DOHH2 (cell line): ENCODE measurements at regions not wholly inside any gene's neighbourhood (a gene's known extent, or its start where the extent isn't known, plus 50 kb on each side); places are given as distances from the start of the nearest gene placed in this dataset.

Source experiments
- EZH2phosphoT487 ChIP-seq: fragments of 200-600 bp; sonication (generic); IDR thresholded peaks from 2 replicates; pipeline ENCODE4 v1.6.1; 2017; ENCODE audit warnings: borderline replicate concordance, mild to moderate bottlenecking, antibody characterized with exemption, low read length, moderate library complexity, mixed read lengths
- TF ChIP-seq, protein P1 (sequence below): fragments of 200-600 bp; sonication (generic); IDR thresholded peaks from one replicate; pipeline ENCODE4 v1.5.1; 2014; ENCODE audit warnings: antibody characterized with exemption, mild to moderate bottlenecking, low read depth, low read length; ENCODE audit not compliant: poor library complexity, severe bottlenecking

DNA sequence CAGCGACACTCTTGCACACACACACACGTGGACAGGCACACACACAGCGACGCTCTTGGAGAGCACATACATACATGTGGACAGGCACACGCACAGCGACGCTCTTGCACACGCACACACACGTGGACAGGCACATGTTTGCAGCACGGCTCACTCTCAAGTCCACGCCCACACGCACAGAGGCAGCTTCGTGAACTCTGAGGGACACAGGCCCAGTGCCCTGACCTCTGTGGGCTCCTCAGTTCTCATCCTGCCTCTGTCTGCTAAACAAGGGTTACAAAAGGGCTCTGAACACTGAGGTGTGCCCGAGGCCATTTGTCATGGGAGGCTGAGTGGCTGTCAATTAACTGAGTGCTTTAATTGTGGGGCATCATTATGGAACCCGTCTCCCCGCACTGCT is 558.8 kb upstream of the ADAMTS16 start:
- TF ChIP-seq, protein P1, sequence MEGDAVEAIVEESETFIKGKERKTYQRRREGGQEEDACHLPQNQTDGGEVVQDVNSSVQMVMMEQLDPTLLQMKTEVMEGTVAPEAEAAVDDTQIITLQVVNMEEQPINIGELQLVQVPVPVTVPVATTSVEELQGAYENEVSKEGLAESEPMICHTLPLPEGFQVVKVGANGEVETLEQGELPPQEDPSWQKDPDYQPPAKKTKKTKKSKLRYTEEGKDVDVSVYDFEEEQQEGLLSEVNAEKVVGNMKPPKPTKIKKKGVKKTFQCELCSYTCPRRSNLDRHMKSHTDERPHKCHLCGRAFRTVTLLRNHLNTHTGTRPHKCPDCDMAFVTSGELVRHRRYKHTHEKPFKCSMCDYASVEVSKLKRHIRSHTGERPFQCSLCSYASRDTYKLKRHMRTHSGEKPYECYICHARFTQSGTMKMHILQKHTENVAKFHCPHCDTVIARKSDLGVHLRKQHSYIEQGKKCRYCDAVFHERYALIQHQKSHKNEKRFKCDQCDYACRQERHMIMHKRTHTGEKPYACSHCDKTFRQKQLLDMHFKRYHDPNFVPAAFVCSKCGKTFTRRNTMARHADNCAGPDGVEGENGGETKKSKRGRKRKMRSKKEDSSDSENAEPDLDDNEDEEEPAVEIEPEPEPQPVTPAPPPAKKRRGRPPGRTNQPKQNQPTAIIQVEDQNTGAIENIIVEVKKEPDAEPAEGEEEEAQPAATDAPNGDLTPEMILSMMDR, result no peak
- TF ChIP-seq EZH2phosphoT487, result no peak
